ENCODE measurements at regions not wholly inside any gene's neighbourhood (a gene's known extent, or its start where the extent isn't known, plus 50 kb on each side); places are given as distances from the start of the nearest gene placed in this dataset.

- DNase-seq = no peak
These were observed 75.0 kb downstream of the PTPDC1 start for GRCh38 chr9:94159069-94159939.

GRCh38 chr9:94160594-94161501 is 76.6 kb downstream of the PTPDC1 start:
- DNase-seq = no peak

DNA sequence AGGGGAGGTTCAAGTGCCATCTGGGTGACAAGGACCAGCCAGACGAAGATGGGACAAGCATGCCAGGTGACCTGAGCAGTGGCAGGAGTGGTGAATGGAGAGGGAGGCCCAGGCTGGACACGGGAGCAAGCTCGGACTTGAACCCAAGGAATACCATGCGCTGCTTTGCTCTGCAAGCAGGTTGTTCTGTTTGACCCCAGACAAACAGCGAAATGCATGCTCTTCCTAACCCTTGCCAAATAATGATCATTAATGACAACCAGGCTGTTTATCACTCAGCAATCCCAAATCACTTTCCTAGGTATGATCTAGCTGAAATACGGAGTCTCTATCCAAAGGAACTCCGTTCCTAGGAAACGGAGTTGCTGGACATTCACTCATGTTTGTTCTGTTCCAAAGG is 77.4 kb downstream of the PTPDC1 start:
- DNase-seq = no peak

DNA sequence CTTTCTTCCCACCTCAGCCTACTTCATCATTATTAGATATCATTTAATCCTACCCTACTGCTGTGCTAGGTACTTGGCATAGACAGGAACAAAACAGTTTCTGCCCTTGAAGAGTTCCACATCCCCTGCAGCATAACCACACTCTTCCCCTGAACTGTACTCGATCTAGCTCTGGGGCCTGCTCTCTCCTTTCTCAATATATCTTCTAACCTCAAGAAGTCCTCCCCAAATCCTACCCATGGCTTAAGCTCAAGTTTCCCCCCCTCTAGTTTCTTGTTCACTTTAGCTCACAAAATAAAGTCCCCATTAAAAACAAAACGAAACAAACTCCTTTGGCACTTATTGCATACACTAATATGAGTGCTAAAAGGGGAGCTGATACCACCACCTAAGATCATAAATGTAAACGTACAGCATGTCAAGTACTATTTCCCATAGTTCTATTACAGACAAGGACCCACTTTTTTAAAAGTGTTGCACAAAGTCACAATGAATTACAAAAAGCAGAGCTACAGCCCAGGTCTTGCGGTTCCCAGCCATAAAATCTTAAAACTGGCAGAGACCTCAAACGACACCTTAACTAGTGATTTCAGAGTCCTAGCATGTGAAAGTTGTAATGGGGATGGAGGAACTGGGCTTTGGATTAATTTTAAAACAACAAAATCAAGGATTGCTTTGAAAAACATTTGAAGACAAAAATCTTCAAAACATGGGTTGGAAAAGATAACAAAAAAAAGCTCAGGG is 80.7 kb downstream of the PTPDC1 start:
- DNase-seq = no peak

- peak; percentile 93 for DNase-seq
These were observed 81.5 kb downstream of the PTPDC1 start for GRCh38 chr9:94165592-94166235.

DNA sequence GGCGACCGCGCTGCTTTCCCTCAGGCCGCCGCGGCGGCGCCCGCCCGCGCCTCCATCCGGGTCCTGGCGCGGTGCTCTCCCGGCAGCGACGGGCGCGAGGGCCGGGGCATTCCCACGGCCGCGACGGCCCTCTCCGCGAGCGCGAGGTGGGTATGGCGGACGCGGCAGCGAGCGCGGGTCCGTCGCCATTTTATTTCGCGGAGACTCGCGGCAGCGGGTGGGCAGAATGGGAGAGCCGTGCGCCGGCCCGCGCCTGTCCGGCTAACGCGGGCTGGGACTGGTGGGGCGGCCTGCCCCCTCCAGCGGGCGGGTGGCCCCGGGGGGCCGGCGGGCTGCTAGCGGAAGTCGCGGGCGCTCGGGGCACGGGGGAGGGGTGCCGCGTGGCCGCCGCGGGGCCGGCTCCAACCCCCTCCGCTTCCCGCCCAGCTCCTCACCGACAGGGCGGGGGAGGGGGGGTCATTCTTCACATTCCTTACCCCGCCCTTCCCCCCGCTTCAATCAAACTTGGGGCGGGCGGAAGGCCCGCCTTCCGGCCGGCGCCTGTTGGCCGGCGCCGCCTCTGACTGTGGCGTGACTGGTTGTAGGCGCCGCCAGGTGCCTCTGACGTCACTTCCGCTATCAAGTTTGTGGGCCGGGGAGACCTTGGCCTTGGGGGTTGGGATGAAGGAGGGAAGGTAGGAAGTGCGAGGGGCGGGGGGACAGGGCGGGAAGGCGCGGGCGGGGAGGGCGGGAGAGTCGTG is 82.1 kb downstream of the PTPDC1 start:
- peak; percentile 91 for DNase-seq

DNA sequence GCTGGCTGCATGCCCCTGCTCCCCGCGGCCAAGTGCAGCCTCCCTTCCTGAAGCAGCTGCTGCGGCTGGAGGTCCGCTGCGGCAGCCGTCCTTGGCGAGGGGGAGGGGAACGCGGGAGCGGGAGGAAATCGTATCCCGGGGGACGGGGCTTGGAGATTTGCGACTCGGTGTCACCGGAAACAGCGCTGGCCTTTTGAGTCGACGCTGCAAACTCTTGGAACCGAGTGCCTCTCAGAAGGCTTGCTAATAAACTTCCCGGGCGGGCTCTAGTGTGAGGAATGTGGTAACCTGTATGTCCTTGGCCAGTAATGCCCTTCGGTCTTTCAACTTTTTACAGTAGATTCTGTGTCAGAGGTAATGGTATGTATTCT is 82.7 kb downstream of the PTPDC1 start:
- DNase-seq = no peak

DNA sequence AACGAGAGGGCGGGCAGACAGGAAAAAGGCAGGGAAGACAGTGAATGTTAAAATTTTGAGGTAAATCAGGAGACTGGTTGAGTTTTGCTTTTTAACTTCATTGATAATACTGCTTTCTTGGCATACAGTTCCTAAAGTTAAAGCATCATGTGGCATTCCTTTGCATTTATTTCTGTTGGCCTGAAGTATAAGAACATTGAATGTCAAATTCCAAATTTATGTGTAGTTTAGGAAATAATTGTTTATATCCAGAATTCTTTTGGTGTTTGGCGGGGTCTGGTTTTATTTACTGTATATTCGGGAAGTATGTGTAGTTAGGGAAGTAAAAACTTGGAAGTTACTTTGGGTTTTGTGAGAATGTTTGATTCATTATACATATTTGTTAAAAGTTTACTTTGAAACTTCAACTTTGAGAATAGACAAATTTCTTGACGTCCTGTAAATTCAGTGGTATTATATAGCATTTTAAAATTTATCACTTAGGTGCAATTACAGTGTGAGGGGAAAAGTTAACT is 83.2 kb downstream of the PTPDC1 start:
- no peak for DNase-seq

- DNase-seq = no peak
These were observed 84.1 kb downstream of the PTPDC1 start for GRCh38 chr9:94168203-94169000.

DNA sequence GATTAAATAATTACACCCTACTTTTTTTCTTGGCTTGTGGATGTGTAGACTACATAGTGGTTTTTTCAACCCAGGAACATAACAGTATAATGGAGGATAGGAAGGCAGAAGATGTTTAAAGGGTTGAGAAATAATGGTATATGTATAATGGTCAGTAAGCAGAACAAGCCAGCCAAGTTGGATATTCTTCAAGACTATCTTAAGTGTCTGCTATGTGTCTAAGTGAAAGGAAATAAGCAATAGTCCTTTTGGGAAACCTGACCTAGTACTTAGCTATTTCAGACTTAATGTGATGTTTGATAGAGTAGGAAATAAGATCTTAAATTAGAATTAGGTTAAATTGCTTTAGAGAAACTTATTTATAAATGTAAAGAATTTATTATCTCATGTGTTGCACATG is 85.7 kb downstream of the PTPDC1 start:
- DNase-seq = no peak

DNA sequence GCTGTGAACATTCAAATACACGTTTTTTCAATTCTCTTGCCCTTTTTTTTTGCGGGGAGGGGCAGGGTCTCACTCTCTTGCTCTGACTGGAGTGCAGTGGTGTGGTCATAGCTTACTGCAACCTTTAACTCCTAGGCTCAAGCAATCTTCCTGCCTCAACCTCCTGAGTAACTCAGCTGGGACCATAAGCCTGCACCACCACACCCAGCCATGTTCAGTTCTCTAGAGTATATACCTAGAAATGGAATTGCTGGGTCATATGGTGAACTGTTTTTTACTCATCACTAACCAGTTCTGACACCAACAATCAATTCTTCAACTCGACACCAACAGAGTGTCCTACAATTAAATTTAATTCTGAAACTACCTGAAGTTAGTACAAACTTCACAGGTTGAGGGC is 85.5 kb upstream of the ZNF169 start:
- no peak for DNase-seq

DNA sequence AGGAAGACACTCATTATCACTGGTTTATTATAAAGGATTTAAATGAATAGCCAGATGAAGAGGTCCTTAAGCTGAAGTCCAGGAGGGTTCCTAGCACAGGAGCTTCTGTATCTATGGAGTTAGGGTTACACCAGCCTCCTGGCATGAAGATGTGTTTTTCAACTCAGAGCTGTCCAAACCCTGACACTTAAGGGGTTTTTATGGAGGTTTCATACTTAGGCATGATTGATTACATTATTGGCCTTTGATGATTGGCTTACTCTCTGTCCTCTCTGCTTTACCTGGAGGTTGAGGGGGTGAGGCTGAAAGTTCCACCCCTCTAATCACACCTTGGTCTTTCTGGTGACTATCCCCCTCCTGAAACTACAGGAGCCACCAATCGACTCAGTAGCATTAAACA is 84.9 kb upstream of the ZNF169 start:
- DNase-seq = no peak

GRCh38 chr9:94175669-94176068 is 83.4 kb upstream of the ZNF169 start:
- DNase-seq = no peak

- no peak for DNase-seq
These were observed 82.5 kb upstream of the ZNF169 start for GRCh38 chr9:94176608-94177007.

DNA sequence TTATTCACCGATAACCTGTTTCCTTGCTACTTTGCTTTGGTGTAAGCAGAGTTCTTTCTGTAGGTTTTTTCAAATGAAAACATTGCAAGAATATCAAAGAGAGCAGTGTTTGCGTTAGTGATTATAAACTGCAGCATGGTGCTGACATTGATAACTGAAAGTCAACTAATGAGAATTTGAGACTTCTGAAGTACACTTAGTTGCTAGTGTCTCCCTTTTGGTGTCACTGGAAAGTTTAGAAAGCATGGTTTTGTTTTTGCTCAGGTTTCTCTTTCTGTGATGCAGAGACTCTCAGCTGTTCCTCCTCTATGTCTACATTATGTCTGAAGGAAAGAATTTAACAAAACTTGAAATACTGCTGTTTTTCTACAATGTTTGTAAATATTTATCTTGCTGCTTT is 80.2 kb upstream of the ZNF169 start:
- DNase-seq = no peak

- DNase-seq = no peak
These were observed 77.5 kb upstream of the ZNF169 start for GRCh38 chr9:94181408-94182181.

GRCh38 chr9:94182532-94182931 is 76.6 kb upstream of the ZNF169 start:
- no peak for DNase-seq

GRCh38 chr9:94183240-94183999 is 75.7 kb upstream of the ZNF169 start:
- no peak for DNase-seq

DNA sequence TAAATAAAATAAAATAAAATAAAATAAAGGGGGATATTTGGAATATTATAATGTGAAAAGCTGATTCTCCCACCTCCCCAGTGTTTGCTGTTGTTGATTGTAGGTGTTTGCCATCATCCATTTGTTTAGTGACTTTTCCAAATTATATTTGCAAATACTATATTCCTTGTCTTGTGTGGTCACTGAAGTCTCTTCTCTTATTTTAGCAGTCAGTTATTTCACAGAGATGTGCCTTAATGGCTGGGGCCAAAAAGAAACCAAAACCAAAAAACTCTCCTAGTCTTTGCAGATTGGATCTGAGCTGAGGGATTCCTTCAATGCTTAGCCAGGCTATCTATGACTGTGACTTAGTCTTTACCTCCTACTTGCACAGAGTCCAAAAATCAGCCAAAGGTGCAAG is 70.9 kb upstream of the ZNF169 start:
- DNase-seq = no peak
